Nephron (organoid): ENCODE measurements at regions not wholly inside any gene's neighbourhood (a gene's known extent, or its start where the extent isn't known, plus 50 kb on each side); places are given as distances from the start of the nearest gene placed in this dataset.

Source experiments
- H3K27ac Mint-ChIP-seq, 3 experiments: 2 replicates each; pipeline ENCODE4 v1.8.0; 2020; ENCODE audit warnings: mixed read lengths in 3 of 3, mild to moderate bottlenecking in 2 of 3, moderate library complexity in 1 of 3
- H3K27me3 Mint-ChIP-seq: 2 replicates; pipeline ENCODE4 v1.8.0; 2021; ENCODE audit warnings: low read depth, mild to moderate bottlenecking, moderate library complexity, mixed read lengths
- H3K36me3 Mint-ChIP-seq: 2 replicates; pipeline ENCODE4 v1.8.0; 2020; ENCODE audit warnings: low read depth, mixed read lengths
- H3K4me1 Mint-ChIP-seq: 2 replicates; pipeline ENCODE4 v1.8.0; 2020; ENCODE audit warnings: mixed read lengths
- H3K4me3 Mint-ChIP-seq, 3 experiments: 2 replicates each; pipeline ENCODE4 v1.8.0; 2020; ENCODE audit warnings: mild to moderate bottlenecking in 3 of 3, mixed read lengths in 3 of 3, moderate library complexity in 2 of 3
- H3K9me3 Mint-ChIP-seq: 2 replicates; pipeline ENCODE4 v1.8.0; 2020; ENCODE audit warnings: mixed read lengths
- TF ChIP-seq, protein P1 (sequence below), 3 experiments: fragments of 200-600 bp; sonication (generic); IDR thresholded peaks; one replicate each; pipeline ENCODE4 v1.5.0; 2021; ENCODE audit warnings: antibody characterized with exemption in 3 of 3; ENCODE audit not compliant: unreplicated experiment in 3 of 3

DNA sequence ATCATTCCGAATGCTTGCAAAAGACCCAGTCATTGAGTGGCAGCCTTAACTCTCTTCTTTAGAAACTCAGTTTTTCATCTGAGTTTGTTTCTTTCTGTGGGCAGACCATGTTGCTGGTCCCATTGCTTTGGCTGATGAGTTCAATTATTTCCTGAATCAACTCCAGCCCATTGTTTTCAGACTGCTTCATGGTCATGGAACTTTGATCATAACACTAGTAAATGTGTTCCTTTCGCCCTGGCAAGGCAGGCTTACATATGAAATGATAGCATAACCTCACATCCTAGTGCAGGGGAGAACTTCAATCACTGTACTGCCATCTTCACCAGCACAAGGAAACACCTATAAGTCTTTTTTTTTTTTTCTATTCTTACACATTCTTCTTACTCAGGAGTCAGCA, 50.0 kb upstream of the DUSP10 start:
- H3K4me1 Mint-ChIP-seq, result no peaks in the 10 kb centered on the region
- no peaks in the 10 kb centered on the region for H3K9me3 Mint-ChIP-seq
- peaks cover 3% of the 10 kb centered on the region for H3K27me3 Mint-ChIP-seq
- TF ChIP-seq, protein P1, sequence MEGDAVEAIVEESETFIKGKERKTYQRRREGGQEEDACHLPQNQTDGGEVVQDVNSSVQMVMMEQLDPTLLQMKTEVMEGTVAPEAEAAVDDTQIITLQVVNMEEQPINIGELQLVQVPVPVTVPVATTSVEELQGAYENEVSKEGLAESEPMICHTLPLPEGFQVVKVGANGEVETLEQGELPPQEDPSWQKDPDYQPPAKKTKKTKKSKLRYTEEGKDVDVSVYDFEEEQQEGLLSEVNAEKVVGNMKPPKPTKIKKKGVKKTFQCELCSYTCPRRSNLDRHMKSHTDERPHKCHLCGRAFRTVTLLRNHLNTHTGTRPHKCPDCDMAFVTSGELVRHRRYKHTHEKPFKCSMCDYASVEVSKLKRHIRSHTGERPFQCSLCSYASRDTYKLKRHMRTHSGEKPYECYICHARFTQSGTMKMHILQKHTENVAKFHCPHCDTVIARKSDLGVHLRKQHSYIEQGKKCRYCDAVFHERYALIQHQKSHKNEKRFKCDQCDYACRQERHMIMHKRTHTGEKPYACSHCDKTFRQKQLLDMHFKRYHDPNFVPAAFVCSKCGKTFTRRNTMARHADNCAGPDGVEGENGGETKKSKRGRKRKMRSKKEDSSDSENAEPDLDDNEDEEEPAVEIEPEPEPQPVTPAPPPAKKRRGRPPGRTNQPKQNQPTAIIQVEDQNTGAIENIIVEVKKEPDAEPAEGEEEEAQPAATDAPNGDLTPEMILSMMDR (IDR thresholded peaks at IDR 0.05; ENCODE audit: unreplicated experiment in 3 of 3), result no peak
- H3K4me3 Mint-ChIP-seq, result no peak overlapping the region
- no peak overlapping the region for H3K27ac Mint-ChIP-seq
- no peaks in the 10 kb centered on the region for H3K36me3 Mint-ChIP-seq
